K562 (cell line): ENCODE measurements at regions not wholly inside any gene's neighbourhood (a gene's known extent, or its start where the extent isn't known, plus 50 kb on each side); places are given as distances from the start of the nearest gene placed in this dataset.

Experiments
- CCAR2 ChIP-seq: fragments of 200-400 bp; formaldehyde crosslinking; IDR thresholded peaks from 2 replicates; pipeline ENCODE4 v1.6.1; 2017; ENCODE audit warnings: mild to moderate bottlenecking, low read depth, low read length
- CSDE1 ChIP-seq, 2 experiments: fragments of 450-650 bp; IDR thresholded peaks; 2 replicates each; pipeline ENCODE4 v1.6.1; 2016; ENCODE audit warnings: mild to moderate bottlenecking in 1 of 2
- DDX20 ChIP-seq: fragments of 450-650 bp; IDR thresholded peaks from 2 replicates; pipeline ENCODE4 v1.6.1; 2016; ENCODE audit warnings: missing genetic modification characterization, low read depth, mild to moderate bottlenecking, missing compliant biosample characterization, moderate library complexity
- FOXA3 ChIP-seq, 2 experiments: fragments of 450-650 bp in 1 of 2; sonication (generic) in 1 of 2; formaldehyde crosslinking; IDR thresholded peaks in 1 of 2; conservative IDR thresholded peaks in 1 of 2; 2 replicates each; pipeline versions ENCODE4 v1.4.0 to v1.8.0; 2020 to 2022; ENCODE audit warnings: mild to moderate bottlenecking in 2 of 2, missing genetic modification reagents in 1 of 2
- HDAC1 ChIP-seq, 2 experiments: fragments of 450-650 bp; IDR thresholded peaks; 2 replicates each; pipeline ENCODE4 v1.6.1; 2016 to 2017; ENCODE audit warnings: inconsistent platforms in 1 of 2, mild to moderate bottlenecking in 1 of 2, moderate library complexity in 1 of 2
- HLTF ChIP-seq: fragments of 450-650 bp; IDR thresholded peaks from 2 replicates; pipeline ENCODE4 v1.6.1; 2016
- KAT2B ChIP-seq: IDR thresholded peaks from one replicate; pipeline ENCODE4 v1.6.1; 2012; ENCODE audit warnings: low read depth, mild to moderate bottlenecking, control low read depth, inconsistent platforms, low read length, moderate library complexity
- MCM3 ChIP-seq: fragments of 450-650 bp; IDR thresholded peaks from 2 replicates; pipeline ENCODE4 v1.6.1; 2016
- NFE2L1 ChIP-seq: fragments of 450-650 bp; IDR thresholded peaks from 2 replicates; pipeline ENCODE4 v1.6.1; 2016; ENCODE audit warnings: missing genetic modification characterization, low read depth, mild to moderate bottlenecking, missing compliant biosample characterization, moderate library complexity, borderline replicate concordance
- NFIX ChIP-seq: fragments of 250-450 bp; sonication (Bioruptor Pico); IDR thresholded peaks from 2 replicates; pipeline ENCODE4 v1.4.0; 2020; ENCODE audit warnings: low read depth, mild to moderate bottlenecking, moderate library complexity
- POLR2G ChIP-seq: fragments of 200-400 bp; formaldehyde crosslinking; IDR thresholded peaks from 2 replicates; pipeline ENCODE4 v1.6.1; 2017; ENCODE audit warnings: low read depth, mild to moderate bottlenecking, antibody characterized with exemption, low read length, moderate library complexity
- RBM15 ChIP-seq: fragments of 200-400 bp; formaldehyde crosslinking; IDR thresholded peaks from 2 replicates; pipeline ENCODE4 v1.6.1; 2018; ENCODE audit warnings: mild to moderate bottlenecking, low read length, moderate library complexity; ENCODE audit not compliant: insufficient read depth
- RHOXF2B ChIP-seq: fragments of 250-450 bp; sonication (Bioruptor Pico); conservative IDR thresholded peaks from 2 replicates; pipeline ENCODE4 v1.5.1; 2021
- SNAPC5 ChIP-seq: fragments of 250-450 bp; sonication (Bioruptor Pico); IDR thresholded peaks from 2 replicates; pipeline ENCODE4 v1.8.0; 2021; ENCODE audit warnings: moderate library complexity, mild to moderate bottlenecking, inconsistent platforms
- TAL1 ChIP-seq: fragments of 450-650 bp; IDR thresholded peaks from 2 replicates; pipeline ENCODE4 v1.6.1; 2016; ENCODE audit warnings: mild to moderate bottlenecking
- TBL1XR1 ChIP-seq, 2 experiments: IDR thresholded peaks; 2 replicates each; pipeline ENCODE4 v1.6.1; 2012; ENCODE audit warnings: improper control_type of control experiment in 2 of 2, low read length in 2 of 2, mild to moderate bottlenecking in 1 of 2
- TEAD4 ChIP-seq, 2 experiments: sonication (generic) in 1 of 2; formaldehyde crosslinking in 1 of 2; IDR thresholded peaks; 2 replicates each; pipeline versions ENCODE4 v1.6.1 to v1.8.0; 2012 to 2022; ENCODE audit warnings: borderline replicate concordance in 1 of 2, inconsistent platforms in 1 of 2, low read length in 1 of 2, mild to moderate bottlenecking in 1 of 2, missing genetic modification reagents in 1 of 2
- ZBTB11 ChIP-seq, 3 experiments: fragments of 200-800 bp in 1 of 3; fragments of 250-450 bp in 1 of 3; fragments of 450-650 bp in 1 of 3; sonication (Bioruptor Pico) in 1 of 3; sonication (Bioruptor generic) in 1 of 3; formaldehyde crosslinking in 1 of 3; IDR thresholded peaks; 2 replicates each; pipeline versions ENCODE4 v1.6.1 to v1.8.0; 2016 to 2022; ENCODE audit warnings: mild to moderate bottlenecking in 2 of 3, missing genetic modification characterization in 2 of 3, missing compliant biosample characterization in 1 of 3, moderate library complexity in 1 of 3
- ZFP91 ChIP-seq: sonication (generic); formaldehyde crosslinking; IDR thresholded peaks from 2 replicates; pipeline ENCODE4 v1.8.0; 2022; ENCODE audit warnings: mild to moderate bottlenecking, missing genetic modification reagents
- ZNF174 ChIP-seq: fragments of 250-450 bp; sonication (Bioruptor Pico); IDR thresholded peaks from 2 replicates; pipeline ENCODE4 v1.4.0; 2020; ENCODE audit warnings: mild to moderate bottlenecking

GRCh38 chr11:95505927-95506426 lies 275.0 kb upstream of the SESN3 start (continued):
- TF ChIP-seq SNAPC5 (no peak), POLR2G (no peak), DDX20 (tag) (peak; percentile 89), HDAC1 (IDR thresholded peaks at IDR 0.05) (no peak), CCAR2 (no peak), HLTF (no peak), MCM3 (no peak), NFE2L1 (no peak; the same call in 1 of the 2 replicates), KAT2B (no peak), RBM15 (no peak), TEAD4 (IDR thresholded peaks at IDR 0.05; ENCODE audit: low read length) (peak; percentile 42; the same call in 1 of the 2 replicates), TEAD4 (CRISPR knock-in tag; IDR thresholded peaks at IDR 0.05; ENCODE audit: borderline replicate concordance) (no peak), CSDE1 (IDR thresholded peaks at IDR 0.05) (no peak), RHOXF2B (no peak), NFIX (CRISPR knock-in tag) (no peak), ZBTB11 (CRISPR knock-in tag; IDR thresholded peaks at IDR 0.05) (peak in 1 of 3 experiments; percentile 48; a peak in 2 of 6 replicates), TBL1XR1 (IDR thresholded peaks at IDR 0.05; ENCODE audit: low read length in 2 of 2) (peak in 1 of 2 experiments; percentile 35; a peak in 1 of 4 replicates), ZFP91 (CRISPR knock-in tag) (no peak), FOXA3 (CRISPR knock-in tag; conservative IDR thresholded peaks at IDR 0.05 in 1 of 2, IDR thresholded peaks at IDR 0.05 in 1 of 2) (no peak), TAL1 (no peak), ZNF174 (CRISPR knock-in tag) (no peak)
